ENCODE measurements at regions not wholly inside any gene's neighbourhood (a gene's known extent, or its start where the extent isn't known, plus 50 kb on each side); places are given as distances from the start of the nearest gene placed in this dataset.

DNA sequence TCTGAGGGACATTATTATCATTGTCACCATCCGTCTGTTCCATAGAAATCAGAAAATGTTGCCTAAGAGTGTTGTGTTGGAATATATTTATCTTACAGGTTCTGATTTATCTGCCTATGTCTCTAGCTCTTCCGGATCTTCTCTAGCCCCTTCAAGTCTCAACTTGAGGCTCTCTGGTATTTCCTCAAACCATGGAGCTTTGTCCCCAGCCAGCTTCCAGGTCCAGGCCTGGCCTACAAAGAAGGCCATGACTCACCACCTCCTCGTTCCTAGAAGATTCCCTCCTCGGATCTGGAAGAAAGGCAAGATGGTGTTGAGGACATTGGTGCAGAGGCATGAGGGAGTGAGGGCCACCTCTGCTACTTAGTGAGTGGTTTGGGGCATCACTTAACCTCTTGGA, 122.1 kb upstream of the TRIB2 start:
- peaks cover 1% of the 10 kb centered on the region; the same call in 1 of the 2 replicates for H3K27me3 Mint-ChIP-seq (ENCODE audit: insufficient read depth)

DNA sequence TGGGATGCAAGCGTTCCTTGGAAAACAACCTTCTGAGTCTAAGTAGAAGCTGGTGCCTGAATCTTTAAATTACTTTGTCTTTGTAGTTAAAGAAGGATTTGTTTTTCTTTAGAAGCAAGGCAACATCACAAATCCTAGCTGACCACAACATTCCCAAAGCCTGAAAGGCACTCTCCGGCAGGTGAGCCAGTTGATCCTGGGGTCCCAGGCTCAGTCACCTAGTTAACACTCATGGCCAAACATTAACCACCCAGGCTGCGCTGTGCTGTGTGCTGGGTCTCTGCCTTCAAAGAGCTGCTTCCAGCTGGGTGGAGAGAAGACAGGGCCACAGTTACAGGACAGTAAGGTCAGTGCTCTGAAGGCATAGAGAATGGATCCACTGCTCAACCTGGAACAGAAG, 120.0 kb upstream of the TRIB2 start:
- Mint-ChIP-seq H3K36me3 (ENCODE audit: low read depth) (no peaks in the 10 kb centered on the region), H3K4me3 (no peak overlapping the region)

More for the DNA sequence above, 122.1 kb upstream of the TRIB2 start:
- Mint-ChIP-seq H3K9me3 (no peaks in the 10 kb centered on the region), H3K4me1 (ENCODE audit: low read depth) (no peaks in the 10 kb centered on the region), H3K4me3 (no peak overlapping the region), H3K27ac (no peak overlapping the region), H3K36me3 (ENCODE audit: low read depth) (no peaks in the 10 kb centered on the region)
- no peak for DNase-seq
- TF ChIP-seq, protein P1, sequence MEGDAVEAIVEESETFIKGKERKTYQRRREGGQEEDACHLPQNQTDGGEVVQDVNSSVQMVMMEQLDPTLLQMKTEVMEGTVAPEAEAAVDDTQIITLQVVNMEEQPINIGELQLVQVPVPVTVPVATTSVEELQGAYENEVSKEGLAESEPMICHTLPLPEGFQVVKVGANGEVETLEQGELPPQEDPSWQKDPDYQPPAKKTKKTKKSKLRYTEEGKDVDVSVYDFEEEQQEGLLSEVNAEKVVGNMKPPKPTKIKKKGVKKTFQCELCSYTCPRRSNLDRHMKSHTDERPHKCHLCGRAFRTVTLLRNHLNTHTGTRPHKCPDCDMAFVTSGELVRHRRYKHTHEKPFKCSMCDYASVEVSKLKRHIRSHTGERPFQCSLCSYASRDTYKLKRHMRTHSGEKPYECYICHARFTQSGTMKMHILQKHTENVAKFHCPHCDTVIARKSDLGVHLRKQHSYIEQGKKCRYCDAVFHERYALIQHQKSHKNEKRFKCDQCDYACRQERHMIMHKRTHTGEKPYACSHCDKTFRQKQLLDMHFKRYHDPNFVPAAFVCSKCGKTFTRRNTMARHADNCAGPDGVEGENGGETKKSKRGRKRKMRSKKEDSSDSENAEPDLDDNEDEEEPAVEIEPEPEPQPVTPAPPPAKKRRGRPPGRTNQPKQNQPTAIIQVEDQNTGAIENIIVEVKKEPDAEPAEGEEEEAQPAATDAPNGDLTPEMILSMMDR (IDR thresholded peaks at IDR 0.05): no peak

DNA sequence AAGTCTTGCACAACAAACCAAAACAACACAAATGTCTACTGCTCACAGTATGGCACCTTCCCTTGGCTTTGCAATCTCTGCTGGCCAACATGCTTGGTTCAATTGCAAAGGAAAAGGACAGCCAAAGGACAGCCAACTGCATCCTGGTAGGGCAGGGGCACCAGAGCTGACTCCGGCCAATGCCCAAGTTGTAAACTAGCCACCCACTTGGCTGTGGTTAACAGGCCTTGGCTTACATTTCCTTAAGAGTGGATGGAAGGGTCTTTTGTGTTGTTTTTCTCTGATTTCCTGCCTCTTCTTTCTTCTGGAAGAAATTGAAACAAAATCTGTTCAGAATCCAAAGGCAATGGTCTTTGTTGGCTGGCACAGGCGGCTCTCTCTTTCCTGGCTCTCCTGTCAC, 119.1 kb upstream of the TRIB2 start:
- H3K27me3 Mint-ChIP-seq (ENCODE audit: insufficient read depth): peaks cover 4% of the 10 kb centered on the region; the same call in 1 of the 2 replicates
- peaks cover 9% of the 10 kb centered on the region for H3K4me1 Mint-ChIP-seq (ENCODE audit: low read depth)
- H3K27ac Mint-ChIP-seq: no peak overlapping the region
- H3K36me3 Mint-ChIP-seq (ENCODE audit: low read depth): no peaks in the 10 kb centered on the region
- H3K4me3 Mint-ChIP-seq: no peak overlapping the region
- DNase-seq: no peak
- TF ChIP-seq, protein P1 (IDR thresholded peaks at IDR 0.05): no peak
- H3K9me3 Mint-ChIP-seq: no peaks in the 10 kb centered on the region

More for the DNA sequence above, 120.0 kb upstream of the TRIB2 start:
- TF ChIP-seq, protein P1 (IDR thresholded peaks at IDR 0.05): no peak
- no peak for DNase-seq
- Mint-ChIP-seq H3K27me3 (ENCODE audit: insufficient read depth) (peaks cover 4% of the 10 kb centered on the region; the same call in 1 of the 2 replicates), H3K27ac (no peak overlapping the region), H3K4me1 (ENCODE audit: low read depth) (peaks cover under 1% of the 10 kb centered on the region), H3K9me3 (no peaks in the 10 kb centered on the region)

DNA sequence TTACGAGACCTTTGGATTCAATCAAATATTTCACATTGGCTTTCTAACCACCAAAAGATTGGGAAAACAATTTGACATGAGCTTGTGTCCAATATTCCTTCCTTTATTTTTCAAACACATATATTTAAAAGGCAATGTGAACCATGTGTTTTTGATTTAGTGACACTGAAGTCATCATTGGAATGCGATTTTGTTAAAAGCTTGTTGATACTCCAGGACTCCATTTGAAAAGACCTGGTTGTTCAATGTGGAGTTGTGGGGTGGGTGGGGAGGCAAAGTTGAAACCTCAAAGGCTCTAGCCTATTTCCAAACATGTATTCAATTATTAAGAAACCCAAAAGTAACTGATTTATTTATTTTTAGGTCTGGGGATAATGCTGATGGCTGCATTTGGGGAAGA, 114.1 kb upstream of the TRIB2 start:
- no peaks in the 10 kb centered on the region for H3K36me3 Mint-ChIP-seq (ENCODE audit: low read depth)
- H3K4me3 Mint-ChIP-seq: no peak overlapping the region
- no peak overlapping the region for H3K27ac Mint-ChIP-seq
- peaks cover 6% of the 10 kb centered on the region for H3K27me3 Mint-ChIP-seq (ENCODE audit: insufficient read depth)
- H3K4me1 Mint-ChIP-seq (ENCODE audit: low read depth): peaks cover 50% of the 10 kb centered on the region
- H3K9me3 Mint-ChIP-seq: no peaks in the 10 kb centered on the region
- peak; percentile 10 for DNase-seq
- TF ChIP-seq, protein P1 (IDR thresholded peaks at IDR 0.05): no peak

DNA sequence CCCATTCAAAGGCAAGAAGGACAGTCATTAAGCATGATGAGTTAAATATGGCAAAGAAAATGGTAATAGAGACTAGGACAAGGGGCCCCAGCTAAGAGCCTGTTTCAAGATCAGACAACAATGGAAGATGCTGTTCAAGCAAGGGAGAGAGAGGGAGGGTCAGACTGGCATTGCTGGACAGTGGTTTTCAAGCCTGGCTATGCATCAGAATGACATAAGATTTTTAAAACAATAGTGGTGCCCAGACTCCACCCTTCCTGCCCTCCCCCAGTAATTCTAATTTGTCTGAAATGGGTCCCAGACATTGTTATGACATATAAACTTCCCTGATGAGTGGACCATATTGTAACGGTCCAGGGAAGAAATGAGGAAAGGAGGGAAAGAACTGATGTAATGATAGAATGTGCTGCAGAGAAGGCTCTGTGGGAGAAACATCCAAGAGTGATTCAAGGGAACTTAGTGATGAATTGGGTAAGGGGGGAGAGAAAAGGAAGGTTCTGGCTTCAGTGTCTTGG, 112.9 kb upstream of the TRIB2 start:
- no peak overlapping the region for H3K4me3 Mint-ChIP-seq
- no peak overlapping the region for H3K27ac Mint-ChIP-seq
- DNase-seq: no peak
- TF ChIP-seq, protein P1 (IDR thresholded peaks at IDR 0.05): no peak
- no peaks in the 10 kb centered on the region for H3K9me3 Mint-ChIP-seq
- H3K4me1 Mint-ChIP-seq (ENCODE audit: low read depth): peaks cover 56% of the 10 kb centered on the region
- H3K27me3 Mint-ChIP-seq (ENCODE audit: insufficient read depth): peaks cover 5% of the 10 kb centered on the region
- no peaks in the 10 kb centered on the region for H3K36me3 Mint-ChIP-seq (ENCODE audit: low read depth)

DNA sequence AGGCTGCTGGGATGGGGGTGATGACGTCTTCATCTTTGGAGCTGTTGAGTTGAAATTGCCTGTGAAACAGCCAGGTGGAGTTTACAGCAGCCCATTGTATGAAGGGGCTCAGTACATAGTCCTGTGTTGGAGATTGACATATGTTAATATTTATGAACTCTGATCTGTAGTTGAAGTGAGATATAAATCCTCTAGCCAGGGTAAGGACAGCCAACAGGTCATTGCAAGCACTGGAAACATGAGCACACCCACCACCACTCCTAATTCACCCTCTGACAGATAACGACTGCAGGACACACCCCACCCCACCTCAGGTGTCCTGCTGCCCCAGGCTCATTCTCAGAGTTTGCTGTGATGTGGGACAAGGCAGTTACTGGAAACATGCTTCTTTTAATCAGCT, 112.4 kb upstream of the TRIB2 start:
- Mint-ChIP-seq H3K27ac (no peak overlapping the region), H3K27me3 (ENCODE audit: insufficient read depth) (peaks cover 5% of the 10 kb centered on the region), H3K36me3 (ENCODE audit: low read depth) (no peaks in the 10 kb centered on the region), H3K4me1 (ENCODE audit: low read depth) (peaks cover 56% of the 10 kb centered on the region), H3K4me3 (no peak overlapping the region), H3K9me3 (no peaks in the 10 kb centered on the region)
- no peak for DNase-seq
- TF ChIP-seq, protein P1 (IDR thresholded peaks at IDR 0.05): no peak

Data from HFFc6 (cell line).